ENCODE measurements at regions not wholly inside any gene's neighbourhood (a gene's known extent, or its start where the extent isn't known, plus 50 kb on each side); places are given as distances from the start of the nearest gene placed in this dataset.

DNA sequence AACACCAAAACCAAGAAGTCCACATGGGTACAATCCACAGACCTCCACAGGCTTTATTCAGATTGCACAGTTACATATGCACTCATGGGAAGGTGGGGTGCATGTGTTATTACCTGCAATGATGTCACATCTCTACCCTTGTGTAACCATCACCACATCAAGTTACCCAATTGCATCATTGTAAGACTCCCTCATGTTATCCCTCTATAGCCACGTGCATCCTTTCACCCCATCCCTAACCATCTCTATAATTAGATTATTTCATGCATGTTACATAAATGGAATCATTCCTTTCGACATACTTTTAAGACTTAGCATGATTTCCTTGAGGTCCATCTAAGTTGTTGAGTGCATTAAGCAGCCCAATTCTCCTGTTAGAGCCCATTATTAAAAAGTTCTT lies 408.2 kb upstream of the C16orf82 start:
- DNase-seq (ENCODE audit: low spot score) = no peak

GRCh38 chr16:26658915-26659314 lies 407.8 kb upstream of the C16orf82 start:
- DNase-seq (ENCODE audit: low spot score) = no peak

DNA sequence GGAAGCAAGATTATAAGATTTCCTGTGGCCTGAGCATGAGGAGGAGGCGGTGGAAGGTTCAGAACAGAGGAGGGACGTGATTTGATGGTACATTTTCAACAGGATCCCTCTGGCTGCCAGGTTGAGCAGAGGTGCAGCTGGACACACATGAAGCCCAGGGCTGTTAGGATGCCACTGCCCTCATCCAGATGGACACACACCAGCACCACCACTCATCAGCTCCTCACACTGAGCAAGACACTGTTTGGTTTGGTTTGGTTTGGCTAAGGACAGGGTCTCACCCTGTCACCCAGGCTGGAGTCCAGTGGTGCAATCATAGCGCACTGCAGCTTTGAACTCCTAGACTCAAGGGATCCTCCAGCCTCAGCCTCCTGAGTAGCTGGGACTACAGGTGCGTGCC lies 402.6 kb upstream of the C16orf82 start:
- peak; percentile 34 for DNase-seq (ENCODE audit: low spot score)

DNA sequence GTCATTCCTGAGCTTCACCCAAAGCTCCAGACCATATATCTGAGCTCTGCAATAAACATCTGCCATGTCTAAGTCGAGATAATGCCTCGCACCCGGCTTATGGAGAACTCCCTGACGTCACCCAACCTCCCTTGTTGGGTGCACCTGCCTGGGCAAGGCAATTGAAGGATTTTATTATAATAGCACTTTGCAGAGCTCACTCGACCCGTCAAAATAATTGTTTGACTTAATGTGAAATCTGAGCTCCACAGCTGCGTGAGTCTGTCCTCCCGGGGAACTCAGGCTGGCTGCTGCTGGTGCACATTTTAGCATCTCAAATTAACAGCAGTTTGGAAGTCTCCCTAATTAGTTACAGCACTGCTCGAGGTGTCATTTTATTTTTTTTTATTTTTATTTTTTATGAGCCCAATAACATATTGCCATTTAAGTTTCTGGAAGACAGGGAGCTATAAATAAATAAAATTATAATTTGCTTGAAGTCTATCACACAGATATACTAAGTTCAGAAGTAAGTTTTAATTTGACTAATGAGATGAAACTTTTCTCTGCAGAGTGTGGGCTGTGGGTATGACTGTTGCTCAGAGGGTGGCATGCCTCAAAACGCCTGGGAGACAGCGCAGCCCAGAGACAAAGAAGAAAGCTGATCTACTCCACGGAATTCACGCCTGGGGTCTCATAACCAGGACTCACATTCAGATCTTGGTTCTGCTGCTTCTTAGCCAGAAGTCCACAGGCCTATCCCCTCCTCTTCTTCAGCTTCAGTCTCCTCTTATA lies 401.4 kb upstream of the C16orf82 start:
- peak; percentile 41 for DNase-seq (ENCODE audit: low spot score)

DNA sequence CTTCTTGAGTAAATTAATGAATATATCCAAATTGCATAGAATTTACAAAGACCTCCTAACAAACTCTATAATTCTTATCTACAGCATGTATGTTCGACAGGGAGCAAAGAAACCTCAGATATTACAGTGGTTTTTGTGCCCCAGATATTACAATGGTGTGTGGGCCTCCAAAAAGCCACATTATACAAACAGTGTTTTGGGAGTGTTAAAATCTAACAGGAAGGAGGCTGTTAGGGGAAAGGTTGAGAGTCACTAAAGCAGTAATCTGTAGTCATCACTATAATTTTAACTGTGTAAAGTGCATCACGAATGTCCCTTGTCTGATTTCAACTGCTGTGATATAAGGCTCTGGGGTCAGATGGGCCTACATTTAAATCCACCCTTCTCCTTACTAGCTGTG lies 400.2 kb upstream of the C16orf82 start:
- no peak for DNase-seq (ENCODE audit: low spot score)

DNA sequence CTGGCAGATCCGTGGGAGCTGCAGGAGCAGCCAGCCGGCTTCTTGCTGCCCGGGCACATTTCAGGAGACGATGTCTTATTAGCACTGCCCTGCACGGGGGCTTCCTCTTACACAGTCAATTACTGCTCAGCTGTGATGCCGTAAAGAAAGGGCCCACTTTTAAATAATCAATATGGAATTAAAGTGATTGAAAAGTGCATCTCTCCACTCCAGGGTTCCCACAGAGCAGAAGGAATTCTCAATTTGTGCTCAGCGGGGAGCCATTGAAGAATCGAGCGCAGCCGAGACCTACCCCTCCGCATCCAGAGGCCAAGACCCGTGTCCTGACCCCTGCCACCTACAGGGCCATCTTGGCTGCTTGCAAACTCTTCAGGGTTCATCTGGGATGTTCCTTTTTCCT lies 399.4 kb upstream of the C16orf82 start:
- peak; percentile 64 for DNase-seq (ENCODE audit: low spot score)

DNA sequence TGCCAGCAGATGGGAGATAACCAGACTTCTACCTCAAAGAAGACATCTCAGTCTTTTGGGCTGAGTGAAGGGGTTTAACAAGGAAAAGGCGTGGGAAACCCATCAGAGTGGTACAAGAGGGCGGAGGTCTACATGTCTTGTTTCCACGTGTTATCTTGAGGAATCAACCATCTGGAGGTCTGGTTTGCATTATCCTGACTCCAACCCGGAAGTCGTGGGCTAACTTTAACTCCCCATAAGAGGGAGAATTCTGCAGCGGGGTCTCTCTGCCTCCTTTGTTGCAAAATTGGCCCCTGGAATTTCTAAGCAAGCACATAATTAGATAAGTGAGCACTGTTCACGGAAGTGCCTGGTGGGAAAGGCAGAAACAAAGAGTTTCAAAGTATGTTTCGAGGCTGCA lies 398.7 kb upstream of the C16orf82 start:
- no peak for DNase-seq (ENCODE audit: low spot score)

- peak; percentile 38 for DNase-seq (ENCODE audit: low spot score)
Measured at GRCh38 chr16:26672206-26672605, 394.5 kb upstream of the C16orf82 start.

DNA sequence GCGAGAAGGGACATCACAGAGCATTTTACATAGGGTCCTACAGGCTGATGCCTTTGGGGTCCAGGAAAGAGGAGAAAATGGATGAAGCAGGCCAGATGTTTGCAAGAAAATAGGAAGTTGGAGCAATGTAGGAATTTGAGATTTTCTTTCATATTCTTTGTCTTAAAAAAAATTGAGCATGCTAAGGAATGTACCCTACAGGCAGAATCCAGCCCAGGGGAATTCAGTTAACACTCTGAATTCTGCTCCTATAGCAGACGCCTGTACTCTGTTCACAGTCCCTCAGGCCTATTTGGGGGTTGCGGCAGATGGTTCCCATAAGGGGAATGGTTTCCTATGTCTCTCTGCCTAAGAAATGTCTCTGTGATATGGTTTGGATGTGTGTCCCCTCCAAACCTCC lies 393.7 kb upstream of the C16orf82 start:
- peak; percentile 29 for DNase-seq (ENCODE audit: low spot score)

GRCh38 chr16:26680671-26681070 lies 386.1 kb upstream of the C16orf82 start:
- DNase-seq (ENCODE audit: low spot score) = no peak

DNA sequence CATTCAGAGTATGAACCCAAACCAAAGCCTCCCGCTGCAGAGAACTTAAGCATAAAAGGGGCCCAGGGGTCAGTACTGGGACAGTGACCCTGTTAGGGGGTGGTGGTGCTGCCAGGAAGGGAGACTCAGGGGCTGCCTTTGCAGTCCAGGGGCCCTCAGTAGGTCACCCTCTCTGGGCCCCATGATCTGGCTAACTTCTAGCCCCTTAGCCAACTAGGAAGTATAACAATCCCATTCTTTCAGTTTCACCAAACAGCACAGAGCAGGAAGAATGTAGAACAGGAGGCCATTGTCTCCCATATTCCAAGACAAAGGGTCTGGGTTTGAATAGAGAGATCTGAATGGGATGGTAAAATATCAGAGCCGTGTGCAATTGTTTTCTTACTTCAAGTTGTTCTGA lies 378.6 kb upstream of the C16orf82 start:
- DNase-seq (ENCODE audit: low spot score) = no peak

- no peak for DNase-seq (ENCODE audit: low spot score)
Measured at GRCh38 chr16:26688699-26689098, 378.0 kb upstream of the C16orf82 start.

DNA sequence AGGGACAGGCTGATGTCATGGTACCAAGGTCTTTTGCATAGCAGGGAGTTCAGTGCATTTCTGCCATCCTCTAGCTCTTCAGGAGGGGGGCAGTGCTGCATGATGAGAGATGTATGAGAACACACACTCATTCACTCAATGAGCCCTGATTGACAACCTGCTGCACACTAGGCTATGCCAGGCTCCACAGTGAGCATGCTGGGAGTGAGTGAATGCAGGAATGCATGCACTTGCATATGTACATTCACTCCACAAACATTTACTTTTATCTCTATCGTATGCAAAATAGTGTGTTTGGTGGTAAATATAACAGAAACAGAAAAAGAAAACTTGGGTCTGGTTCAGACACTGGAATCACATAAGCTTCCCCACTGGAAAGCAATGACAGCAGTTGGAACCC lies 374.1 kb upstream of the C16orf82 start:
- DNase-seq (ENCODE audit: low spot score) = no peak

DNA sequence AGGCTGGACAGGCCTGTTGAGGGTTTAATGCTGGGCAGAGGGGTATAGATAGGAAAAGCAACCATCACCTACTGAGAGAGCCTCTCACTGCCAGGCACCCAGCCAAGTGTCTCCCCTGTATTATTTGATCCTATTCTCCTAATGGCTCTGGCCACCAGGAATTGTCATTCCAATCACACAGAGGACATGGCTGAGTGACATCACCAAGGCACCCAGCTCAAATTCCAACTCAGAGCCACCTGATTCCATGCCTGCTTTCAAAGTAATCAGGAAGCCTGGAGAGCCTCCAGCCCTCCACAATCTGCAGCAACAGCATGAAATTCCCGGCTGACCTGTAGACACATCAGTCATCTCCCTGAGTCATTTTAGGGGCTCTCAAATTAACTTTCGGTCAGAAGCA lies 368.9 kb upstream of the C16orf82 start:
- no peak for DNase-seq (ENCODE audit: low spot score)

GRCh38 chr16:26700250-26700649 lies 366.5 kb upstream of the C16orf82 start:
- DNase-seq (ENCODE audit: low spot score) = no peak

- DNase-seq (ENCODE audit: low spot score) = no peak
Measured at GRCh38 chr16:26701243-26701886, 365.4 kb upstream of the C16orf82 start.

DNA sequence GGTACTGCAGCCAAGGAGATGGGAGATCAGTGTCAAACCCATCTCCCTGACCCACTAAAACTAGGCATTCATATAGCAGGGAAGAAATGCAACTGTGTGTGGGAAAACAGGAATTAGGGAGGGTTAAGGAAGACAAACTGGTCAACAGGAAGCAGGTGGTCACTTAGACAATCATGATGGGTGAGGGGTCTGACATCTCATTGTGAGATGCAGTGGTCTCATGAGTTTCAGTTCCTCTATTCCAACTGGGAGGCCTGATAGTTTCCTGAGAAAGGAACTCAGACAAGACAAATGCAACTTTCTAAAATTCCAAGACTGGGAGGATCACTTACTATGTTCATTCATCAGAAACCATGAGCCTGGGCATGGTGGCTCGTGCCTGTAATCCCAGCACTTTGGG lies 361.4 kb upstream of the C16orf82 start:
- no peak for DNase-seq (ENCODE audit: low spot score)

- DNase-seq (ENCODE audit: low spot score) = no peak
Measured at GRCh38 chr16:26708428-26708827, 358.3 kb upstream of the C16orf82 start.

DNA sequence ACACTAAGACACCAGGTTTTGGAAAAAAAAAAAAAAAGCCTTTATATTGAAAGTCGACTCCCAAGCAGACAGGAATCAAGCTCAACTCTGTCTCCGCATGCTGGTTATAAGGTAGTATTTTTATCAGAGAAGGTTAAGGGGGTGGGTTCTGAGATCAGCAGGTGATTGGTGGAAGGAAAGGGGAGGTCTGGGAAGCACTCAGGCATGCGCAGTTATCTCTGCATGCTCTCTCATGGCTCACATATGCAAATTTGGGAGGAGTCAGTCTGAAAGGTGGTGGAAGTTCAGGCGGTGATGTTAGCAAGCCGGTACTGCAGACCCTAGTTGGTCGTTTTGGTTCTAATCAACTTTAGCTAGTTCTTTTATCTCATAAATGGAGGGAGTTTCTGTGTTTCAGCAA lies 357.6 kb upstream of the C16orf82 start:
- no peak for DNase-seq (ENCODE audit: low spot score)

GRCh38 chr16:26709754-26710153 lies 357.0 kb upstream of the C16orf82 start:
- no peak for DNase-seq (ENCODE audit: low spot score)

DNA sequence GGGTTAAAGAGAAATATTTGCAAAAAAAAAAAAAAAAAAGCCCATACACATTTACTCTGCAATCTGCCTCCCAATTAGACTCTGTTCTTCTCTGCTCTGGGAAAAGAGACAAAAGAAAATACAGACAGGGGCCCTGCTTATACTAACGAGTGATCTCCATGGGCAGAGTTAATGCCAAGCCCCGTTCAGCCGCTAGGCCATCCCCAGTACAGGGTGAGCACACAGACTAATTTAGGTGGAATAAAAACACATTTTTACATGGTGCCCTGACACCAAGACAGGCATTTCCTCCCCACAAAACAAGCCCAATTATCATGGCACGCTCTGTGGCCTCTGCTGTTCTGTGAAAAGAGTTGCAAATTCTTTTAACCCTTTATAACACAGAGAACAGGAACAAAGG lies 356.3 kb upstream of the C16orf82 start:
- no peak for DNase-seq (ENCODE audit: low spot score)

GRCh38 chr16:26712876-26713275 lies 353.9 kb upstream of the C16orf82 start:
- no peak for DNase-seq (ENCODE audit: low spot score)

GRCh38 chr16:26715969-26716368 lies 350.8 kb upstream of the C16orf82 start:
- DNase-seq (ENCODE audit: low spot score) = no peak

- DNase-seq (ENCODE audit: low spot score) = no peak
Measured at GRCh38 chr16:26717826-26718225, 348.9 kb upstream of the C16orf82 start.
